EL (cell line): ENCODE measurements at regions not wholly inside any gene's neighbourhood (a gene's known extent, or its start where the extent isn't known, plus 50 kb on each side); places are given as distances from the start of the nearest gene placed in this dataset.

ENCODE experiments used
- DNase-seq: peaks from one replicate; pipeline ENCODE4 v3.0.0-alpha.2; 2016

DNA sequence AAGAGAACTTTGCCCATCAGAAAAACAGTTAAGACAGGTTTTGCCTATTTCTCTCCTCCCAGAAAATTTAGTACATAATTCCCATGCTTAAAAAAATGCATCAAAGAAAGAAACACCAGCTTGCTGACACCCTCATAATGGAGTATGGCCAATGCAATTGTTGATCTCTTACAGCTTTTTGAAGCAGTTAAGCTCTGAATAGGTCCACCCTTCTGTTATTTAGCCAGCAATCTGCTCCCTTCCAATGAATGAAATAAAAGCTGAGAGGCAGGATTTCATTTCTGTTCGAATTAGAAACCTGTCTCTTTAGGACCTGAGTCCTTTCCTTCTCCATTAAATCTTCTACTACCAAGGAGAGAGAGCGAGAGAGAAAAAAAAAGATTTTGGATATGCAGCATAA, 288.7 kb downstream of the RNF144B start:
- DNase-seq = no peak

GRCh38 chr6:18676548-18676947, 289.4 kb downstream of the RNF144B start:
- DNase-seq = no peak

- no peak for DNase-seq
Measured at GRCh38 chr6:18680842-18681241, 293.7 kb downstream of the RNF144B start.

DNA sequence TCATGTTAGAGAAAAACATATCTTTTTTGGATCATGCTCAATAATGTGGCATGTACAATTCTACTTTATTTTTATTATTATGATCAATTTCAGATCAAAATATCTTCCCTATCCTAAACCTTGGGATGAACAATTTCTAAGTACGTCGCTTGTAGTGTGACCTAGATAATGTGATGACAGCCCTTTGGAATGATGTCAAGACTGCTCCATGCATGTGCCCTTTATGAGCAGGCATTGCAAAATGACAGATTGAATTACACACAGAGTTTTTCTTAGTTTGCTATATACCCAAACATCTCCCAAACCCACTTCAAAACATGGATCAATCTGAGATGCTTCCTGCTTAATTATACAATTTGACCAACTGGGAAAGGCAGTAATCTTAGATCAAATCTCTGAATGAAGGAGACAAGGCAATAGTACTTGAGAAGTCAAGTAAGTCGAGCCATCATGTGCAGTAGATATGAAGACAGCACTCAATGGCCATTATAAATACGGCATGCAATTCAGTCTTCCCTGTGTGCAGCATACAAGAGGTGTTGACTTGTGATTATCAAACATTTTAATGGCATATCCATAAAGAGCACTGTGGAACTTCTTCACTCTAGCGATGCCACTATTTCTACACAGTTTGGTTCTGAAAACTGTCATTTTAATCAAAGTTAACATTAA, 294.8 kb downstream of the RNF144B start:
- no peak for DNase-seq

- no peak for DNase-seq
Measured at GRCh38 chr6:18684343-18684742, 297.2 kb downstream of the RNF144B start.

DNA sequence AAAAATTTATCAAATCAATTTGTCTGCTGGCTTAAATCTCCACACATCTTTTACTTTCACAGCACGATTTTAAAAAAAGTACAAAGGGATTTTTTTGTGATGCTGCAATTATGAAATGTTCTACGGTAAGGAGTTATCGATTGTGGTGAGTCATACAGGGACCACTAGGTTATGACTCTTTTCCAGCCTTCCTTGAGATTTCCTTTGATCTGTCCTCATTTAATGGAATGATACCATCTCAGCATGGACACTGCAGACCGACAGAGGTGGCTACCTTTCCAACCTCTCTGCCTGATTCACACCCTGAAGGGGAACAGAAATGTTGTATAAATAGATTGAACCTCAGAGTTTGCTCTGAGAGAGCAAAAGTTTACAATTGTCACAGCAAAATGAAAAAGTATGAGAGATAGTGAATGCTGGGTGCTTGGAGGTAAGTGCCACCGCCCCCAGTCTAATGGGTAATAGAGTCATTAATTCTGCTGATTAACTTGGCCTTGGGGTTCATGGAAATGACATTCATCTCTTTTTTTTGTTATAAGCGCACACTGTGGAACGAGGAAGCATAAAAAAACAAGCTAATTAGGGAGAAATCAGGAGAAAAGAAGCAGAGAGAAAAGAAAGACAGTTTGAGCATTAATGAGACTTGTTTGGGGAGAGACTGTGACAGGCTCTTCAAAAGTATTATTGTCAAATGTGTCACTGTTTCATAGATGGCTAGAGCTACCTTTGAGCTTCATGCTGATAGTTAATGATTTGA, 306.0 kb downstream of the RNF144B start:
- DNase-seq = no peak

- DNase-seq = no peak
Measured at GRCh38 chr6:18693881-18694280, 306.7 kb downstream of the RNF144B start.

DNA sequence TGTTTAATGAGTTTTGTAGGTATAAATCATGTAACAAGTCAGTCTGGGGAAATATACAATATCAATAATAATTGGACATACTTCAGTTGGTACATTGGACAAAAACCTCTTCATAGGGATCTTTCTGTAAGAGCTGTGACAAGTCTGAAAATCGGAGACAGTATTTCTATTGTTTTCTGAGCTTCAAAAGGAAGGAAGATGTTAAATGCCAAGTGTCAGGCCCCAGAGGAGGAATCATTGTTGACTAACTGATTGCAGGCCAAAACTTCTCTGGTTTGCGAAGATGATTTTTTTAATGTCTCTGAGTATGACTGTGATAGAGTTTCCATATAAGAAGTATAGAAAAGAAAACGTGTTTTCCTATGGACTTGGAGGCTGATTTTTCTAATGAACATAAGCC, 316.4 kb downstream of the RNF144B start:
- DNase-seq = no peak

DNA sequence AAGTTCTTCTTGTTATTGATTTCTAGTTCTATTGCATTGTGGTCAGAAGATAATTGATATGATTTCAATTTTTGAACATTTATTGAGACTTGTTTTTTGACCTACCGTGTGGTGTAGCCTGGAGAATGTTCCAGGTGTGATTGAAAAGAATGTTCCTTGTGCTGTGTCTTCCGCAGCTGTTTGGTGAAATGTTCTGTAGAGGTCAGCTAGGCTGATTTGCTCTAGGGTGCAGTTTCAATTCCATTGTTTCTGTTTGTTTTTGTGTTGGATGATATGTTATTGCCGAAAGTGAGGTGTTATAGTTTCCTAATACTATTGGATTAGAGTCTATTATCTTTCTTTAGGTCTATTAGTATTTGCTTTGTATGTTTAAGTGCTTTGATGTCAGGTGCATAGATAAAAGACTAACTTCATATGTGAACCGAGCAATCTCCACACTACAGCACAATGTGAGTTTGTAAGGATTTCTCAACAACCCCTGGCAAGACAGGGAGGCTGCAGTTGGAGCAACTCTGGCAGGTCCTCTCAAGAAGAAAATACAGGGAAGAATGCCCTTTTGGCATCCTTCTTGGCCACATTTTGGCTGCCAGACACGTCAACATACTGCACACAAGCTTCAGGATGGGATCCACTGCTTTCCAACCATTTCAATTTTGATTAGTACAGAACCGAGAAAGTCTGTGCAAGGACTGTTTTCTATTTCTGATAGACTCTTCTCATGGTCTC, 320.7 kb downstream of the RNF144B start:
- DNase-seq = no peak

GRCh38 chr6:18712595-18712994, 325.4 kb downstream of the RNF144B start:
- DNase-seq = no peak

DNA sequence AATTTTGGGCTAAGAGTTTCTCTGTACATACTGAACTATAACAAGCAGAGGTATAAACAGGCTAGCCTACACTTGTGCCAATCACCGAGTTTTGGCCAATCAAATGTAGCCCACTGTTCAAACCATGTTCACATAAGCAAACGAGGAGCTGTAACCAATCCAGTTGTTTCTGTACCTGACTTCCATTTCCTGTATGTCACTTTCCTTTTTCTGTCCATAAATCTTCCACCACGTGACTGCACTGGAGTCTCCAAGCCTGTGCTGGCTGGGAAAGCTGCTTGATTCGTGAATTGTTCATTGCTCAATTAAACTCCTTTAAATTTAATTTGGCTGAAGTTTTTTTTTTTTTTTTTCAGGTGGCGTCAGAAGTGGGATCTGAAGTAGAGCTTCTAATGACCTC, 332.9 kb downstream of the RNF144B start:
- DNase-seq = no peak

- DNase-seq = no peak
Measured at GRCh38 chr6:18724056-18724455, 336.9 kb downstream of the RNF144B start.

GRCh38 chr6:18725449-18725848, 338.3 kb downstream of the RNF144B start:
- DNase-seq = no peak

DNA sequence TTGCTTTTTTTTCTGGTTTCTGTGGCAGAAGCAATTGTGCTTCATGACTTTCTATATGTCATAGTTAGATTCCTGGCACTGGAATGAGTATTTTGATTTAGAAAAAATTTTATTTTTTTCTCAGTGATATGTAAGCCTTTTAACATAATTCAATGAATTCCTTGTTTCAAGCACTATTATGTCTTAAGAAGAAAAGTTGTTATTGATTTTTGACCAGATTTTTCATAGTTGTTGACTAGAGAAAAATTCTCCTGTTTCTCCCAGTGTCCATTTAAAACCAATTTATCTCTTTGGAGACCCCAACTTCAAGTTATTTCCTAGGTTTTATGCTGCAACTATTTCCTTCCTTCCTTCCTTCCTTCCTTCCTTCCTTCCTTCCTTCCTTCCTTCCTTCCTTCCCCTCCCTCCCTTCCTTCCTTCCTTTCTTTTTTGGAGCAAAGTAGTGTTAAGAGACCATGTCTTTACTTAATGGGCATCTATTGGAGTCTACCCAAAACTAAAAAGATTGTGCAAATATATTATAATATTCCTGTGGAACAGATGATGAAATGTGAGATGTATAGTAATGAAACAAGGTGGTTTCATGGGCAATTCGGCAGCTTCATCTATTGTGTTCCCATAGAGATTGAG, 346.9 kb downstream of the RNF144B start:
- DNase-seq = no peak

DNA sequence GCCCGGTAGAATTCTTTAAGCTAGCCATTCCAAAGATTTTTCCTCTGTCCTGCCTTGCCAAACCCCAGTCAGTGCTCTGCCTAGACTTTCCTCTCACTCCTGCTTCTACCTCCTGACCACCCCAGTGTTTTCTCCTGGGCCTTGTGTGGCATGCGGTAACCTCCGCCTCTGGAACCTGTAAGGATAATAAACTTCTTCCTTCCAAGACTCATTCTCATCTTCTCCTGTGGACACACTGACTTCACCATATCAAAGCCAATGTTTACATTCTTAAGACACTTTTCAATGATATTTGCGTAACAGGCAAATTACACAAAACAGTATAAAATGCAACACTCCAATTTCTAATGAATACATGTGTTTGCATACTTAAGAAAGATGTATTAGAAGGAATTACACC, 354.6 kb downstream of the RNF144B start:
- DNase-seq = no peak

- no peak for DNase-seq
Measured at GRCh38 chr6:18742406-18742805, 355.3 kb downstream of the RNF144B start.

- DNase-seq = no peak
Measured at GRCh38 chr6:18746727-18747126, 359.6 kb downstream of the RNF144B start.

- DNase-seq = no peak
Measured at GRCh38 chr6:18748314-18748713, 361.2 kb downstream of the RNF144B start.

DNA sequence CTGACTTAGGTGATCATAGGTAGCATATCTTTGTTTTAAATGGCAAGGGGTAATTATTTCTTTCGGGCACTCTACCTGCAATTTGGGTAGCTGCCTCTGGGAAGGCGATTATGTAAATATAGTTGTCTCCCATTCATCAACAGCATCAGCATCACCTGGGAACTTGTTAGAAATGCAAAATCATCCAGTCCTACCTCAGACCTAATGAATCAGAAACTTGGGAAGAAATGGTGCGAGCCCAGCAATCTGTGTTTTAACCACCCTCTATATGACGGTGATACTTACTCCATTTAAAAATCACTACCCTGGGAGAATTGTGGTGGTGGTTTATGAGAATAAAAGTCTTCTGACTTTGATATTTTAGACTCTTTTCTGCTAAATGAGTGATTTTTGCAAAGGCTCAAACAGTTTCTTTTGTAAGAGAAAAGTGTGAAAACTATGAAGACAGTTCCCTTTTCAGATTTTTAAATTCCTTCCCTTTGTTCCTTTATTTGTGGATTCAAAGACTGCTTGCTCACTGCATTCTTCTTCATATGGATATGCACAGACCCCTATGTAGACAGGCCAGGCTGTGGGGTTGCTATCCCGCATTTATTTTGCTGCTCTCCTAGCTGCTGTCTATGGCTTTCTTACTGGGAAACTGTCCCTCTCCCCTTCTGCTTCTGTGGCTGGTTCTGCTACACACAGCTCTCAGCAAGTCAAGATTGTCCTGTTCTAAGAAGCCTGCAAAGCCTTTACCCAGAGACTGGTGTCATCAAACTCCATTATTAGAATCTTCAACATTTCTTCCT, 365.3 kb downstream of the RNF144B start:
- DNase-seq = no peak

DNA sequence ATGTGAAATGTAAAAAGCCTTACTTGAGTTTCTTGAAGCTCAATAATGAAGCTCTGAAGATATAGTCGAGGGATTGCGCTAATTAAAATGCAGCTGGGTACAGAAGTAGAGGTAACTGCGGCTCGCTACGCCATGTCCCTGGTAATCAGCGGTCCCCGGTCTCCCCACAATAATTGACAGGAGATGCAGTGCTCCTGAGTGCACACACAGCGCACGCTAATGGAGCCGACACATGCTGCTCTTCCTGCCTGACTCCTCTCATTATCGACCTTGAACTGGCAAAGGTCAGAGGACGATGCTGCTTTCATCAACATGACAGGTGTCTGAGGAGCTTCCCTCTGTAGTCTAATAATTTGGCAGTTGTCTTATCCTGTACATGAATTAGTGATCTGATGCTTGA, 365.9 kb downstream of the RNF144B start:
- no peak for DNase-seq

DNA sequence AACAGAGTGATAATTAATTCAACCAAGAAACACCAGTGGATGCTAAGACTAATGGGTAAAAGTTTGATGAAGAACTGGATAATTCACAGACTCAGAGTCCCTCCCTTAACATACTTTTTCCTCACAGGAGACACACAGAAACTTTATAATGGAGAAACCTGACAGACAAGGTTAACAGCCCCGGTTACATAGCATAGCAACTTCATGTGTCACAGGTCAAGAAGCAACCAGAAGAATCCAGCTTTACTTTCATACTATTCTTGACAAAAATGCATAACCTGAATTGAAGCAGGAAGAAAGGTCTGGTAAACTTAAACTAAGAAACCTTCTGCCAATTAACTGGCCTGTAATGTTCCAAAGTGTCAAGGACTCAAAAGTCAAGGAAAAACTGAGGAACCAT, 375.9 kb downstream of the RNF144B start:
- DNase-seq = no peak

GRCh38 chr6:18784794-18785193, 397.6 kb downstream of the RNF144B start:
- DNase-seq = no peak
